Liver (tissue), 8 donors: ENCODE measurements at regions not wholly inside any gene's neighbourhood (a gene's known extent, or its start where the extent isn't known, plus 50 kb on each side); places are given as distances from the start of the nearest gene placed in this dataset.

Source experiments
- DNase-seq: peaks from one replicate; pipeline ENCODE4 v3.0.0-alpha.2; 2017; ENCODE audit warnings: low spot score
- H3K27ac ChIP-seq, 2 donors: one replicate each; pipeline ENCODE4 v1.7.0; 2013; ENCODE audit warnings: inconsistent platforms in 2 of 2, low read length in 2 of 2, control low read depth in 1 of 2, low read depth in 1 of 2, mild to moderate bottlenecking in 1 of 2
- H3K27me3 ChIP-seq, 4 donors: one replicate each; pipeline versions ENCODE4 v1.6.1 to v1.7.0; 2013; ENCODE audit warnings: low read length in 3 of 4, inconsistent platforms in 1 of 4, mild to moderate bottlenecking in 1 of 4, moderate library complexity in 1 of 4; ENCODE audit not compliant: control insufficient read depth in 4 of 4, insufficient read depth in 4 of 4
- H3K36me3 ChIP-seq, 4 donors: one replicate each; pipeline versions ENCODE4 v1.6.1 to v1.7.0; 2013; ENCODE audit warnings: low read length in 3 of 4, mild to moderate bottlenecking in 3 of 4, low read depth in 1 of 4, moderate library complexity in 1 of 4; ENCODE audit not compliant: control insufficient read depth in 4 of 4, insufficient read depth in 3 of 4
- H3K4me1 ChIP-seq, 4 donors: one replicate each; pipeline versions ENCODE4 v1.6.1 to v1.7.0; 2013; ENCODE audit warnings: low read length in 3 of 4, mild to moderate bottlenecking in 3 of 4, moderate library complexity in 1 of 4; ENCODE audit not compliant: control insufficient read depth in 4 of 4, insufficient read depth in 4 of 4
- H3K4me3 ChIP-seq, 3 donors: one replicate each; pipeline versions ENCODE4 v1.6.1 to v1.7.0; 2013; ENCODE audit warnings: low read length in 3 of 3, control low read depth in 1 of 3, low read depth in 1 of 3, mild to moderate bottlenecking in 1 of 3
- H3K9ac ChIP-seq, 2 donors: one replicate each; pipeline ENCODE4 v1.7.0; 2013; ENCODE audit warnings: low read length in 2 of 2, mild to moderate bottlenecking in 2 of 2, moderate library complexity in 2 of 2, control low read depth in 1 of 2, low read depth in 1 of 2
- H3K9me3 ChIP-seq, 4 donors: one replicate each; pipeline versions ENCODE4 v1.6.1 to v1.7.0; 2013; ENCODE audit warnings: low read length in 3 of 4; ENCODE audit not compliant: control insufficient read depth in 4 of 4
- EGR1 ChIP-seq, 2 donors: IDR thresholded peaks; 2 replicates each; pipeline ENCODE4 v1.6.1; 2016 to 2018; ENCODE audit warnings: antibody characterized with exemption in 2 of 2, low read depth in 2 of 2
- FOXA1 ChIP-seq: IDR thresholded peaks from 2 replicates; pipeline ENCODE4 v1.6.1; 2016; ENCODE audit warnings: antibody characterized with exemption
- FOXA2 ChIP-seq: IDR thresholded peaks from 2 replicates; pipeline ENCODE4 v1.6.1; 2016; ENCODE audit warnings: antibody characterized with exemption
- GABPA ChIP-seq, 2 donors: IDR thresholded peaks in 1 of 2; conservative IDR thresholded peaks in 1 of 2; 2 replicates each; pipeline ENCODE4 v1.6.1; 2016; ENCODE audit warnings: antibody characterized with exemption in 2 of 2, mild to moderate bottlenecking in 1 of 2, moderate library complexity in 1 of 2
- HNF4A ChIP-seq, 2 donors: conservative IDR thresholded peaks; 2 replicates each; pipeline ENCODE4 v1.6.1; 2016; ENCODE audit warnings: antibody characterized with exemption in 2 of 2, mild to moderate bottlenecking in 2 of 2
- HNF4G ChIP-seq: IDR thresholded peaks from 2 replicates; pipeline ENCODE4 v1.6.1; 2016; ENCODE audit warnings: antibody characterized with exemption
- JUND ChIP-seq, 2 donors: IDR thresholded peaks; 2 replicates each; pipeline ENCODE4 v1.6.1; 2016; ENCODE audit warnings: antibody characterized with exemption in 2 of 2
- NR2F2 ChIP-seq: IDR thresholded peaks from 2 replicates; pipeline ENCODE4 v1.6.1; 2016; ENCODE audit warnings: antibody characterized with exemption
- RAD21 ChIP-seq, 2 donors: IDR thresholded peaks; 2 replicates each; pipeline ENCODE4 v1.6.1; 2016; ENCODE audit warnings: antibody characterized with exemption in 2 of 2, mild to moderate bottlenecking in 2 of 2
- RXRA ChIP-seq, 2 donors: IDR thresholded peaks; 2 replicates each; pipeline ENCODE4 v1.6.1; 2017 to 2018; ENCODE audit warnings: antibody characterized with exemption in 2 of 2, mild to moderate bottlenecking in 1 of 2
- SP1 ChIP-seq: IDR thresholded peaks from 2 replicates; pipeline ENCODE4 v1.6.1; 2018; ENCODE audit warnings: antibody characterized with exemption, mild to moderate bottlenecking
- TAF1 ChIP-seq: conservative IDR thresholded peaks from 2 replicates; pipeline ENCODE4 v1.6.1; 2016; ENCODE audit warnings: antibody characterized with exemption, mild to moderate bottlenecking
- YY1 ChIP-seq: IDR thresholded peaks from 2 replicates; pipeline ENCODE4 v1.6.1; 2016; ENCODE audit warnings: antibody characterized with exemption, mild to moderate bottlenecking
- WGBS: extraction: QIAGEN DNeasy Blood & Tissue Kit; methylation state at CpG from one replicate; pipeline ENCODE4 v1.1.7; 2013; 5-methylcytosine and 5-hydroxymethylcytosine counted together
- TF ChIP-seq, protein P1 (sequence below): IDR thresholded peaks from 2 replicates; pipeline ENCODE4 v1.6.1; 2016; ENCODE audit warnings: antibody characterized with exemption
- TF ChIP-seq, protein P2 (sequence below): fragments of 150-350 bp; IDR thresholded peaks from 2 replicates; pipeline ENCODE4 v1.5.1; 2017; ENCODE audit warnings: improper control_type of control experiment, low read depth, low read length; ENCODE audit not compliant: missing input control
- TF ChIP-seq, protein P3 (sequence below): IDR thresholded peaks from 2 replicates; pipeline ENCODE4 v1.6.1; 2016; ENCODE audit warnings: antibody characterized with exemption
- TF ChIP-seq, protein P4 (sequence below): IDR thresholded peaks from 2 replicates; pipeline ENCODE4 v1.6.1; 2016; ENCODE audit warnings: antibody characterized with exemption, mild to moderate bottlenecking
- TF ChIP-seq, protein P5 (sequence below): IDR thresholded peaks from 2 replicates; pipeline ENCODE4 v1.6.1; 2016; ENCODE audit warnings: antibody characterized with exemption
- donor health status: healthy.
- donor health status: healthy.
- donor health status: healthy.
- donor health status: healthy.
- donor health status: healthy.

DNA sequence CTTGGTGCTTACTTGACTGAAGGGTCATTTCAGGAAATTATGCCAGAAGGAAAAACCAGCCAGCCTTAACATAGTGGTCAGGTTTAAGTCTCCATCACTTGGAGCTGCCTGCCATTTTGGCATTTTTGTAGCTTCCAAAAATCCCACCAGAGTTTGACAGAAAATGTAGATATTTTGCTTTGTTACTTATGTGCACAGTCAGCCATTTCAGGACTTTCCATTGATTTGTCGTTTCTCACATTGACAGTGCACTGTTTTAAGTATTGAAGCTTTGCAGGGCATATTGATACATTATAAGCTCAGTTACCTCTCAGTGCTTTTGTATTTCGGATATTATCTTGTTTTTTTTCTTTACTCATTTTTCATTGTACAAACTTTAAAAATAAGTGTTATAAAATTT lies 89.0 kb upstream of the ANKRD34C start:
- H3K4me3 ChIP-seq = no peak overlapping the region
- no peak for DNase-seq
- no peaks in the 10 kb centered on the region for H3K9me3 ChIP-seq
- no peaks in the 10 kb centered on the region for H3K4me1 ChIP-seq
- H3K9ac ChIP-seq = no peak overlapping the region
- no peaks in the 10 kb centered on the region for H3K27me3 ChIP-seq
- no peak overlapping the region for H3K27ac ChIP-seq
- H3K36me3 ChIP-seq = no peaks in the 10 kb centered on the region
- TF ChIP-seq FOXA1 (no peak), SP1 (no peak), FOXA2 (no peak), TAF1 (no peak), HNF4A (conservative IDR thresholded peaks at IDR 0.05) (no peak), JUND (IDR thresholded peaks at IDR 0.05) (no peak)
- TF ChIP-seq, protein P1, sequence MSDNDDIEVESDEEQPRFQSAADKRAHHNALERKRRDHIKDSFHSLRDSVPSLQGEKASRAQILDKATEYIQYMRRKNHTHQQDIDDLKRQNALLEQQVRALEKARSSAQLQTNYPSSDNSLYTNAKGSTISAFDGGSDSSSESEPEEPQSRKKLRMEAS = no peak
- 83% methylated on average over 2 of the region's 2 CpGs for WGBS

DNA sequence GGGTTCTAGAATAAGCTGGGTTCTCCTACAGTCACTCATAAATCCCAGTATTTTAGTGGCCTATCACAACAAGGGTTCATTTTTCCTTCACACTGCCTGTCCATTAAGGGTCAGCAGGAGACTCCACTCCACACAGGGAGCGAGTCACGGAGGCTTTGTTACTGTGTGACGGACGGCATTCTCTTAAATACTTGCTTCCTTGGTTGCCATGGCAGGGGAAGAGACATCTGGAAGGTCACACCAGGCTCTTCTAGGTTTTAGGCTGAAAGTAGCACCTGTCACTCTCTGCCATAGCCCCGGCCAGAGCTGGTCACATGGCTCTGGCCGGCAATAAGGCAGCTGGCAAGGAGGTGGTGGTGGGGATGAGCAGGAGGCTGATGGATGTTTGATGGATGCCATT lies 89.4 kb upstream of the ANKRD34C start:
- no peak overlapping the region for H3K27ac ChIP-seq
- WGBS = 81% methylated on average over 6 of the region's 6 CpGs

More for the DNA sequence above, 89.4 kb upstream of the ANKRD34C start:
- H3K9me3 ChIP-seq = no peaks in the 10 kb centered on the region
- H3K27me3 ChIP-seq = no peaks in the 10 kb centered on the region
- no peaks in the 10 kb centered on the region for H3K4me1 ChIP-seq
- no peak overlapping the region for H3K4me3 ChIP-seq
- no peak for DNase-seq
- no peaks in the 10 kb centered on the region for H3K36me3 ChIP-seq
- TF ChIP-seq TAF1 = no peak
- TF ChIP-seq GABPA (IDR thresholded peaks at IDR 0.05 in 1 of 2, conservative IDR thresholded peaks at IDR 0.05 in 1 of 2) = no peak
- TF ChIP-seq YY1 = no peak
- no peak for TF ChIP-seq NR2F2
- TF ChIP-seq, protein P2, sequence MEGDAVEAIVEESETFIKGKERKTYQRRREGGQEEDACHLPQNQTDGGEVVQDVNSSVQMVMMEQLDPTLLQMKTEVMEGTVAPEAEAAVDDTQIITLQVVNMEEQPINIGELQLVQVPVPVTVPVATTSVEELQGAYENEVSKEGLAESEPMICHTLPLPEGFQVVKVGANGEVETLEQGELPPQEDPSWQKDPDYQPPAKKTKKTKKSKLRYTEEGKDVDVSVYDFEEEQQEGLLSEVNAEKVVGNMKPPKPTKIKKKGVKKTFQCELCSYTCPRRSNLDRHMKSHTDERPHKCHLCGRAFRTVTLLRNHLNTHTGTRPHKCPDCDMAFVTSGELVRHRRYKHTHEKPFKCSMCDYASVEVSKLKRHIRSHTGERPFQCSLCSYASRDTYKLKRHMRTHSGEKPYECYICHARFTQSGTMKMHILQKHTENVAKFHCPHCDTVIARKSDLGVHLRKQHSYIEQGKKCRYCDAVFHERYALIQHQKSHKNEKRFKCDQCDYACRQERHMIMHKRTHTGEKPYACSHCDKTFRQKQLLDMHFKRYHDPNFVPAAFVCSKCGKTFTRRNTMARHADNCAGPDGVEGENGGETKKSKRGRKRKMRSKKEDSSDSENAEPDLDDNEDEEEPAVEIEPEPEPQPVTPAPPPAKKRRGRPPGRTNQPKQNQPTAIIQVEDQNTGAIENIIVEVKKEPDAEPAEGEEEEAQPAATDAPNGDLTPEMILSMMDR = no peak
- TF ChIP-seq EGR1 (IDR thresholded peaks at IDR 0.05; ENCODE audit: low read depth in 2 of 2) = no peak
- TF ChIP-seq FOXA2 = no peak
- TF ChIP-seq, protein P3, sequence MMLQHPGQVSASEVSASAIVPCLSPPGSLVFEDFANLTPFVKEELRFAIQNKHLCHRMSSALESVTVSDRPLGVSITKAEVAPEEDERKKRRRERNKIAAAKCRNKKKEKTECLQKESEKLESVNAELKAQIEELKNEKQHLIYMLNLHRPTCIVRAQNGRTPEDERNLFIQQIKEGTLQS = no peak
- TF ChIP-seq, protein P1 = no peak
- TF ChIP-seq, protein P4, sequence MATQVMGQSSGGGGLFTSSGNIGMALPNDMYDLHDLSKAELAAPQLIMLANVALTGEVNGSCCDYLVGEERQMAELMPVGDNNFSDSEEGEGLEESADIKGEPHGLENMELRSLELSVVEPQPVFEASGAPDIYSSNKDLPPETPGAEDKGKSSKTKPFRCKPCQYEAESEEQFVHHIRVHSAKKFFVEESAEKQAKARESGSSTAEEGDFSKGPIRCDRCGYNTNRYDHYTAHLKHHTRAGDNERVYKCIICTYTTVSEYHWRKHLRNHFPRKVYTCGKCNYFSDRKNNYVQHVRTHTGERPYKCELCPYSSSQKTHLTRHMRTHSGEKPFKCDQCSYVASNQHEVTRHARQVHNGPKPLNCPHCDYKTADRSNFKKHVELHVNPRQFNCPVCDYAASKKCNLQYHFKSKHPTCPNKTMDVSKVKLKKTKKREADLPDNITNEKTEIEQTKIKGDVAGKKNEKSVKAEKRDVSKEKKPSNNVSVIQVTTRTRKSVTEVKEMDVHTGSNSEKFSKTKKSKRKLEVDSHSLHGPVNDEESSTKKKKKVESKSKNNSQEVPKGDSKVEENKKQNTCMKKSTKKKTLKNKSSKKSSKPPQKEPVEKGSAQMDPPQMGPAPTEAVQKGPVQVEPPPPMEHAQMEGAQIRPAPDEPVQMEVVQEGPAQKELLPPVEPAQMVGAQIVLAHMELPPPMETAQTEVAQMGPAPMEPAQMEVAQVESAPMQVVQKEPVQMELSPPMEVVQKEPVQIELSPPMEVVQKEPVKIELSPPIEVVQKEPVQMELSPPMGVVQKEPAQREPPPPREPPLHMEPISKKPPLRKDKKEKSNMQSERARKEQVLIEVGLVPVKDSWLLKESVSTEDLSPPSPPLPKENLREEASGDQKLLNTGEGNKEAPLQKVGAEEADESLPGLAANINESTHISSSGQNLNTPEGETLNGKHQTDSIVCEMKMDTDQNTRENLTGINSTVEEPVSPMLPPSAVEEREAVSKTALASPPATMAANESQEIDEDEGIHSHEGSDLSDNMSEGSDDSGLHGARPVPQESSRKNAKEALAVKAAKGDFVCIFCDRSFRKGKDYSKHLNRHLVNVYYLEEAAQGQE = no peak
- TF ChIP-seq RAD21 (IDR thresholded peaks at IDR 0.05) = no peak
- TF ChIP-seq HNF4A (conservative IDR thresholded peaks at IDR 0.05) = no peak
- TF ChIP-seq HNF4G = no peak
- TF ChIP-seq, protein P5, sequence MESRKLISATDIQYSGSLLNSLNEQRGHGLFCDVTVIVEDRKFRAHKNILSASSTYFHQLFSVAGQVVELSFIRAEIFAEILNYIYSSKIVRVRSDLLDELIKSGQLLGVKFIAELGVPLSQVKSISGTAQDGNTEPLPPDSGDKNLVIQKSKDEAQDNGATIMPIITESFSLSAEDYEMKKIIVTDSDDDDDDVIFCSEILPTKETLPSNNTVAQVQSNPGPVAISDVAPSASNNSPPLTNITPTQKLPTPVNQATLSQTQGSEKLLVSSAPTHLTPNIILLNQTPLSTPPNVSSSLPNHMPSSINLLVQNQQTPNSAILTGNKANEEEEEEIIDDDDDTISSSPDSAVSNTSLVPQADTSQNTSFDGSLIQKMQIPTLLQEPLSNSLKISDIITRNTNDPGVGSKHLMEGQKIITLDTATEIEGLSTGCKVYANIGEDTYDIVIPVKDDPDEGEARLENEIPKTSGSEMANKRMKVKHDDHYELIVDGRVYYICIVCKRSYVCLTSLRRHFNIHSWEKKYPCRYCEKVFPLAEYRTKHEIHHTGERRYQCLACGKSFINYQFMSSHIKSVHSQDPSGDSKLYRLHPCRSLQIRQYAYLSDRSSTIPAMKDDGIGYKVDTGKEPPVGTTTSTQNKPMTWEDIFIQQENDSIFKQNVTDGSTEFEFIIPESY = no peak
- no peak for TF ChIP-seq SP1
- TF ChIP-seq FOXA1 = no peak
- no peak for TF ChIP-seq RXRA (IDR thresholded peaks at IDR 0.05)
- no peak for TF ChIP-seq JUND (IDR thresholded peaks at IDR 0.05)
- no peak overlapping the region for H3K9ac ChIP-seq
